NB4 (cell line): ENCODE measurements at regions not wholly inside any gene's neighbourhood (a gene's known extent, or its start where the extent isn't known, plus 50 kb on each side); places are given as distances from the start of the nearest gene placed in this dataset.

Source experiments
- DNase-seq: peaks from one replicate; pipeline ENCODE4 v3.0.0; 2010; ENCODE audit warnings: low read depth
- H3K4me3 ChIP-seq: one replicate; pipeline ENCODE4 v1.5.1; 2011; ENCODE audit warnings: mild to moderate bottlenecking, low read depth, low read length, moderate library complexity
- MYC ChIP-seq: IDR thresholded peaks from 2 replicates; pipeline ENCODE4 v1.6.1; 2011; ENCODE audit warnings: low read depth, low read length
- POLR2A ChIP-seq: IDR thresholded peaks from 2 replicates; pipeline ENCODE4 v1.6.1; 2011; ENCODE audit warnings: mild to moderate bottlenecking; ENCODE audit not compliant: insufficient read length; ENCODE audit errors: extremely low read depth
- TF ChIP-seq, protein P1 (sequence below): IDR thresholded peaks from 2 replicates; pipeline ENCODE4 v1.6.1; 2011; ENCODE audit warnings: low read depth, low read length
- TF ChIP-seq, protein P2 (sequence below): IDR thresholded peaks from one replicate; pipeline ENCODE4 v1.5.1; 2012; ENCODE audit warnings: low read depth, low read length

DNA sequence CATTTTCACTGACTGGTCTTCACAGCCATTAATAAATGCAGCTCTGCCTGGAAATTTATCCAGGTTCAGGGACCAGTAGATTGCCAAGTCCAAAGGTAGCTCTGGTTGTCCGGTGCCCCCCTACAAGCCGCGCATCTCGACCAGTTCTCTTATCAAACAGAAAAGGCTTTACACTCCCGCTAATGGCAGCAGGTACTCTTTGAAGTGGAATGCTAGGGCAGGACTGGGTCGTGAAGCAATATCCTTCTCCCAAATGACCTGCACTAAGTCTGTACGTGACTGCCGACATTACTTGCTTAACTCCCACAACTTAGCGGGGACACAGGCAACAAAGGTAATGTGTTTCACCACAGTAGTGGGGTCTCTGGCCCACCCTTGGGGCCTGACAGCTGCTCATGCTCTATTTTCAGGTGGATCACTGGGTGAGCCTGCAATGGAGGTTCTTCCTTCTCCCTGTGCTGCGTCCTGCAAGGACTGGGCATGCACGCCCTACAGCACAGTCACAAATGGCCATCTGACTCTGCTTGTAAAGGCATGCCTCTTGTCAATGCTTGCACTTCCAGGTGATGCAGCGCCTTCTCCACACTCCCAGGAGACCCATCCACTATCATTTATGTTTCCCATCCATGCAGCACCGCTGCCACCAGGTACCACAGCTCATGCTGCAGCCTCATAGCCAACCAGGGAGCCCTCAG lies 96.1 kb upstream of the CTSC start:
- no peak overlapping the region for H3K4me3 ChIP-seq
- no peak for DNase-seq
- no peak for TF ChIP-seq POLR2A
- no peak for TF ChIP-seq MYC
- TF ChIP-seq, protein P1, sequence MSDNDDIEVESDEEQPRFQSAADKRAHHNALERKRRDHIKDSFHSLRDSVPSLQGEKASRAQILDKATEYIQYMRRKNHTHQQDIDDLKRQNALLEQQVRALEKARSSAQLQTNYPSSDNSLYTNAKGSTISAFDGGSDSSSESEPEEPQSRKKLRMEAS = no peak
- TF ChIP-seq, protein P2, sequence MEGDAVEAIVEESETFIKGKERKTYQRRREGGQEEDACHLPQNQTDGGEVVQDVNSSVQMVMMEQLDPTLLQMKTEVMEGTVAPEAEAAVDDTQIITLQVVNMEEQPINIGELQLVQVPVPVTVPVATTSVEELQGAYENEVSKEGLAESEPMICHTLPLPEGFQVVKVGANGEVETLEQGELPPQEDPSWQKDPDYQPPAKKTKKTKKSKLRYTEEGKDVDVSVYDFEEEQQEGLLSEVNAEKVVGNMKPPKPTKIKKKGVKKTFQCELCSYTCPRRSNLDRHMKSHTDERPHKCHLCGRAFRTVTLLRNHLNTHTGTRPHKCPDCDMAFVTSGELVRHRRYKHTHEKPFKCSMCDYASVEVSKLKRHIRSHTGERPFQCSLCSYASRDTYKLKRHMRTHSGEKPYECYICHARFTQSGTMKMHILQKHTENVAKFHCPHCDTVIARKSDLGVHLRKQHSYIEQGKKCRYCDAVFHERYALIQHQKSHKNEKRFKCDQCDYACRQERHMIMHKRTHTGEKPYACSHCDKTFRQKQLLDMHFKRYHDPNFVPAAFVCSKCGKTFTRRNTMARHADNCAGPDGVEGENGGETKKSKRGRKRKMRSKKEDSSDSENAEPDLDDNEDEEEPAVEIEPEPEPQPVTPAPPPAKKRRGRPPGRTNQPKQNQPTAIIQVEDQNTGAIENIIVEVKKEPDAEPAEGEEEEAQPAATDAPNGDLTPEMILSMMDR = no peak

DNA sequence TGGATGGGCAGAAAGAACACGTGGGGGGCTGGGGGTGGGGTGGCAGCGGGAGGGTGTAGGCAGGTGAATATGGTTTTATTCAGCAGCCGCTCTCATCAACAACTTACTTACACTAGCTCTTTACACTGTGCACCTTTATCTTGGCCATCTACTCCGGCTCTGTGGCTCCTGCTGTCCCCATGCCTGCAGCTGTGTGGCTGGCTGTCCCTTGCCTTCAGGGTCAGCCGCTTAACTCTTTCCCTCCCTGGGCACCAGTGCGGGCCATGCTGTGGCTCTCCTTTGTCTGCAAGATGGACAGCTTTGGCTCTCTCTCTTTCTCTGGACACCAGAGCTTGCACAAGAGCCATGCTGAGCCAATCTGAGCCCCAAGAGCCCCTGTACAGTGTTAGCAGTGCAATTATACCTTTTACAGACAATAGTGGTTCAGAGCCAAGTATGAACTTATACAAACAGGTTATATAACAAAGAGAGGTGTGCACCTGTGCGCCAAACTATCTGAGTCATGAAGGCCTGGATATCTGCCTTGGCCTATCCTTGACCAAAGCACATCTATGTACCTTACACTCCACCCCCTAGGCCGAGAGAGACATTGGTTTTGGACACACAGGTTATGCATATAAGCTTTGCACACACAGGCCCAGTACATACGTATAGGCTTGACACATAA lies 94.3 kb upstream of the CTSC start:
- no peak for DNase-seq
- no peak for TF ChIP-seq MYC
- TF ChIP-seq, protein P1 = no peak
- TF ChIP-seq, protein P2 = no peak
- TF ChIP-seq POLR2A = no peak
- H3K4me3 ChIP-seq = no peak overlapping the region

DNA sequence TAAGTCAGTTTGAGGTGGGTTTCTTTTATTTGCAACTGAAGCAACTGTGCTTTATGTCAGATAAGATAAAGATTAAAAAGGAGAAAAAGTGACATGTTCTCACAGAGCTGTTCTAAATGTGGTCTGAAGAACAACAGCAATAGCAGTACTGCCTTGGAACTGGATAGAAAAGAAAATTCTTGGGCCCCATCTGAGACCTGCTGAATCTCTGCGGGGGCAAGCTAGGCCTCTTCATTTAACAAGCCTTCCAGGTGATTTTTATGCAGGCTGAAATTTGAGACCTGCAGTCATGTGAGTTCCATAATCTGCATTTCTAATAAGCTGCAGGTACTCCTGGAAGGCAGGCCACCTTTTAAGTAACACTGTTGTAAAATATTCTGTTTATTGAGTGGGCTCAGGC lies 91.4 kb upstream of the CTSC start:
- H3K4me3 ChIP-seq = no peak overlapping the region
- no peak for DNase-seq
- TF ChIP-seq, protein P2 = no peak
- no peak for TF ChIP-seq POLR2A
- TF ChIP-seq, protein P1 = no peak
- TF ChIP-seq MYC = no peak

DNA sequence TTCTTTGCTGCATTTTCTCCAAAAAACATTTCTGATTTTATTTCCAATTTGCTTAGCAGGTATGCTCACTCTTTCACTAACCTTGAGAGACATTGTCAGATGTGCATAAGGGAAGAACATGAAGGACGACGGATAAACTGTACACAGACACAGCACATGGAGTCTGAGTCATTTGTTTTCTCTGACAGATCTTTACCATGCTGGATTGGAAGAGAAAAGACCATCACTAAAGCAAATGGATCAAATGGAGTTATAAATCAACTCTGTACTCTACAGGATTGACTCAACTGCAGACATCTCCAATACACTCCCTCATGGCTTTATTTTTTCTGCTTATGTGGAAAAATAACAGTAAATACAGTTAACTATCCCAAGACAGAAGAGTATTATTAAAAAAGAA lies 90.2 kb upstream of the CTSC start:
- no peak overlapping the region for H3K4me3 ChIP-seq
- TF ChIP-seq, protein P1 = no peak
- no peak for TF ChIP-seq POLR2A

DNA sequence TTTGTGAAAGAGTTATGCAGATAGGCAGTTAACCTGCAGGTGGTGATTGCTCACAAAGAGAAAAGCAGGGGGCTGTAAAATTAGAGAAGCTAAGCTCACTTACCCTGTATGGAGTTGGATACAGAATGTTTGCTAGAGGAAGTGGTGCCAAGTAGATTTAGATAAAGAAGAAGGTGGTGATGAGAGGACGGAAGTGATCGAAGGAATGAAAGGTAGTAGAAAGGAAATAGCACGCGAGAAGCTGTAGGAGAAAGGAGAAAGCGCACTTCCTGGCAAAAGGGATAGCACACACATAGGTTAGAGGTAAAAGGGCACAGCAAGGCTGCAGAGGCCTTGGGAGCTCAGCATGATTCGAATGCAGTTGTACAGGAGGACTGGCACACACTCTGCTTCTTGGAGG lies 87.3 kb upstream of the CTSC start:
- no peak for DNase-seq
- TF ChIP-seq, protein P1 = no peak
- TF ChIP-seq, protein P2 = no peak
- TF ChIP-seq MYC (no peak), POLR2A (no peak)
- no peak overlapping the region for H3K4me3 ChIP-seq

More for the DNA sequence above, 90.2 kb upstream of the CTSC start:
- no peak for DNase-seq

DNA sequence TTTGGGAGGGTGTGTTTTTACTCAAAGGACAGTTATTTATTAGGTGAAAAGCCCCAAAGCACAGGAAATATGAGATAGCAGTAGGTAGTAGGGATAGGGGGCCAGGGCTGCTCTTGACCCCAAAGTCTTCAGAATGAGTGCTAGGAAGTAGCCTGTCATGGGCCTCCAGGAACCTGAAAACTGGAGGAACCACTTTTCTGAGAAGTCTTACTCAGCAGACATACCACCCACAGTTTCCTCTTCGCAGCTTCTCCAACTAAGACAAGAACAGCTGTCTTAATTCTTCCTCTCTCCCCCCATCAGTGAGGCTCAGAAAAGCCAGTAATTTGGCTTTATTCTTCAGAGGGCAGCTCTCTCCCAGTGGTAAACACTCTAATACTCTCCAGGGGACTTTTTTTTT lies 84.0 kb upstream of the CTSC start:
- TF ChIP-seq MYC (0 out of 2 replicates have a peak, but pooled peaks have one; percentile 25), POLR2A (no peak)
- TF ChIP-seq, protein P1 = peak; percentile 61; the same call in 1 of the 2 replicates
- TF ChIP-seq, protein P2 = no peak
- peak; percentile 86 for DNase-seq
- H3K4me3 ChIP-seq = no peak overlapping the region
